Right lung (tissue), 2 donors: ENCODE measurements at regions not wholly inside any gene's neighbourhood (a gene's known extent, or its start where the extent isn't known, plus 50 kb on each side); places are given as distances from the start of the nearest gene placed in this dataset.
"Not testable (repeated sequence)": the region's sequence is repeated elsewhere in the genome, so short reads cannot be mapped to it uniquely, and the experiment has no call there.

ENCODE experiments used
- DNase-seq, 2 donors: peaks; one replicate each; pipeline ENCODE4 v3.0.0-alpha.2; 2013

- no peak for DNase-seq
These were observed 82.5 kb upstream of the CPEB2 start for GRCh38 chr4:14919785-14920184.

GRCh38 chr4:14920237-14920636 lies 82.0 kb upstream of the CPEB2 start:
- no peak for DNase-seq

GRCh38 chr4:14920759-14921320 lies 81.4 kb upstream of the CPEB2 start:
- DNase-seq = no peak

GRCh38 chr4:14921781-14922180 lies 80.5 kb upstream of the CPEB2 start:
- not testable (repeated sequence) for DNase-seq

DNA sequence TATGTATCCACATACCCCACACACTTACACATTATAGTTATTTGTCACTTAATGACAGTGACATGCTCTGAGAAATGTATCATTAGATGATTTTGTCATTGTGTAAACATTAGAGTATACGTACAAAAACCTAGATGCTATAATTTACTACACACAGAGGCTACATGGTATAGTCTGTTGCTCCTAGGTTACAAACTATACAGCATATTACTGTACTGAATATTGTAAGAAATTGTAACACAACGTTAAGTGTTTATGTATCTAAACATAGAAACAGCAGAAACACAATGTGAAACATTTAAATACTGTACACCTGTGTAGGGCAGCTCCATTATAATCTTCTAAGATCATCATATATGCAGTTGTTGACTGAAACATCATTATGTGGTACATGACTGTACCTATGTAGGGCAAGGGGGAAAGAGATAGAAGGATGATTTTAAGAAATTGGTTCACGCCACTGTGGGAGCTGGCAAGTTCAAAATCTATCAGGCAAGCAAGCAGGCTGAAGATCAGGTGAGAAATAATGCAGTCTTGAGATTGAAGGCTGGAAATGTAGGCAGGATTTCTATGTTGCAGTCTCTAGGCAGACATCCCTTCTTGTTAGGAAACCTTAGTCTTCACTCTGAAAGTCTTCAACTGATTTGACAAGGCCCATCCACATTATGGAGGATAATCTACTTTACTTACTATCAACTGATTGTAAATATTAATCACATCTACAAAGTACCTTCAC lies 78.0 kb upstream of the CPEB2 start:
- no peak for DNase-seq

GRCh38 chr4:14924812-14925344 lies 77.4 kb upstream of the CPEB2 start:
- no peak for DNase-seq

GRCh38 chr4:14925471-14925870 lies 76.8 kb upstream of the CPEB2 start:
- no peak for DNase-seq

- no peak for DNase-seq
These were observed 75.9 kb upstream of the CPEB2 start for GRCh38 chr4:14926368-14926767.

DNA sequence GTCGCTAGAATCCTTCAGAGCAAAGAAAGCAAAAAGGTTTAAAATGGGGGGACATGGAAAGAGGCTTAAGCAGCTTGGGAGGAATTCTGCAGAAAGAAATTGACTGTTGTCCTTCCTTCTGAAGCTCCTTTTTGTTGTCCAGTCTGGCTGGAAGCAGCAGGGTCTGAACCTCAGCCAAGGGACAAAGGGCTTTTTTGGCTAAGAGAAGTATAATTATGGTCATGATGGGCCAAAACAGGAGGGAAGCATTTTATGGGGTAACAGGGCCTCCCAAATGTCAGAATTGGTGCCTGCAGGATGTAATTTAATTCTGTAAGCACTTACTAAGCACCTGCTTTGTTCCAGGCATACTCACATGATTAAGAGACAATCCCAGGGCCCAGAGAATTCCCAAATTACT lies 74.2 kb upstream of the CPEB2 start:
- no peak for DNase-seq

DNA sequence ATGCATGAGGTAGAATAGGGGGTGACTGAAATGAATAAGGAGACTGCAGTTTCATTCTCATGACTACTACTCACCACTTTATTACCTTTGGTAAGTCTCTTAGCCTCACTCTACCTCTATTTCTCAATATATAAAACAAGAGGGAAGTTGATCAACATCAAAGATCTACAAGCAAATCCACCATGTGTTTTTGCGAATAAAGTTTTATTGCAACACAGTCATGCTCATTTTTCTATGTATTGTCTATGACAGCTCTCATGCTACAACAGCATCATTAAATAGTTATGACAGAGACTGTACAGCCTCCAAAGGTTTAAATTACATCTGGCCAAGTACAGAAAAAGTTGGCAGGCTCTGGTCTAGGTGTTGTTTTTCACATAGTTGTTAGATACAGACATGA lies 72.6 kb upstream of the CPEB2 start:
- DNase-seq = no peak

DNA sequence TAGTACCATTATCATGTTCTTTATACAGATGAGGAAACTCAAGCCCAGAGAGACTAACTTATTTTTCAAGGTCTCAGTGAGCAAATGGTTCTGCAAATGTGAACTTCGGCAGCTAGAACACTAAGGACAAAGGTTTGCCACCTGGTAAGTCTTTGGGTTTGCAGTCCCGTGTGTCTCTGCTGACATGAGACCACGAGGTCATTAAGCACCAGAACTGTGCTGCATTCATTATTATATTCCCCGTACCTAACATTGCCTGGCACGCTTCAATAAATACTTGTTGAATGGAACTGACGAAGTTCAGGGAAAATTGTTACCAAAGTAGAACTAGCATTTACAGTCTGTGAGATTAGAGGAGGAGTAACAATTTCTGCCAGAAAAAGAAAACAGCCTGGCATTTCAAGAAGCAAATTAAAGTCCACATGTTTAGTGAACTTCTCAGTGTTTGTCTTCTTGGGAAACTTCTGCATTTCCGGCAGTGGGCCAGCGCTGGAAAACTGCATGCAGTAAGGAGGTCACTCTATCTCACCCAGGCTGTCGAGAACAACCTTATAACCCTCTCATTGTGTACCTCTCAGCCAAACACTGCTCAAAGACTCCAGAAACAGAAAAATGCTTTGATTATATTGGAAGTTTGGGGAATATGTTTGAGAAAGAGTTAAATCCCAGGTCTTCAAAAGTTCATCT lies 67.4 kb upstream of the CPEB2 start:
- no peak for DNase-seq

GRCh38 chr4:14943749-14944148 lies 58.5 kb upstream of the CPEB2 start:
- no peak for DNase-seq

GRCh38 chr4:14952352-14952751 lies 49.9 kb upstream of the CPEB2 start:
- DNase-seq = no peak
